ENCODE measurements at regions not wholly inside any gene's neighbourhood (a gene's known extent, or its start where the extent isn't known, plus 50 kb on each side); places are given as distances from the start of the nearest gene placed in this dataset.

DNA sequence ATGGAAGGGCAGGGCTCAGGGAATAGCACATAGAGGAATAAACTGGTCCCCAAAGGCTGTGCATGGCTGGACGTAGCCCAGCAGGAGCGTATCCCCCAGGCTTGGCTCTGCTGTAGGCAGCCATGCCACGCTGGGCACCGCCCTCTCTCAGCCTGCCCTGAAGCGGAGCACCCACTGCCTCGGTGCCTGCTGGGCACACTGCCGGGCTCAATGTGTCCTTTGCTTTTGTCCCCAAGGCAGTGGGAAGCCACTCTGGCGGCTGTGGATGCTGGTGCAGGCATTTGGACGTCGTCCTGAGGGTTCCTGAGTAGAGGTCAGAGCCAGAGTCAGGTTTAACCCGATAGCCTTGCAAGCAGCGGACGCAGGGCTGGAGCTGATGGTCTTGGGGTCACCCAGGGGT is 141.0 kb downstream of the ENGASE start:
- Histone ChIP-seq H3K27me3 (ENCODE audit: control insufficient read depth in 2 of 2, insufficient read depth in 2 of 2, low read length in 2 of 2) (peaks cover 0 to 9% of the 10 kb centered on the region in 2 experiments), H3K9ac (replicated peaks; ENCODE audit: extremely low read depth, insufficient read depth, low read length) (no peak overlapping the region), H2AFZ (ENCODE audit: low read depth, low read length) (no peak overlapping the region), H3K9me3 (replicated peaks; ENCODE audit: control insufficient read depth, insufficient read depth, low read length) (no peaks in the 10 kb centered on the region), H3K4me1 (ENCODE audit: control insufficient read depth, extremely low read depth, insufficient read depth, low read length) (no peaks in the 10 kb centered on the region), H3K36me3 (ENCODE audit: control insufficient read depth in 2 of 2, extremely low read depth in 1 of 2, insufficient read depth in 2 of 2, low read length in 2 of 2) (no peaks in the 10 kb centered on the region), H4K20me1 (replicated peaks; ENCODE audit: control insufficient read depth, extremely low read depth, insufficient read depth, low read length) (no peaks in the 10 kb centered on the region), H3K4me2 (ENCODE audit: insufficient read depth, low read length) (no peak overlapping the region), H3K9me1 (replicated peaks; ENCODE audit: control insufficient read depth, extremely low read depth, insufficient read depth, low read length) (no peaks in the 10 kb centered on the region), H3K4me3 (replicated peaks in 1 of 3; ENCODE audit: insufficient read depth in 1 of 3, low read depth in 1 of 3, low read length in 3 of 3) (no peak overlapping the region), H3K79me2 (ENCODE audit: control insufficient read depth, insufficient read depth, low read length) (no peaks in the 10 kb centered on the region), H3K27ac (ENCODE audit: insufficient read depth, low read depth, low read length) (no peak overlapping the region)
- intact Hi-C loops (cut with micrococcal nuclease), result no loop called here
- FAIRE-seq (no peak), DNase-seq (ENCODE audit: low read depth, low spot score) (no peak)
- no TSS peak for BruUV-seq (replicated peaks)
- dilution Hi-C loops (cut with MboI; ENCODE audit: extremely low pct_ligation_motif_present, low sequenced_read_pairs), result no loop called here
- ChIA-PET POLR2A (no interaction called here), CTCF (no interaction called here)
- TF ChIP-seq POLR2AphosphoS5 (IDR thresholded peaks at IDR 0.05; ENCODE audit: insufficient read depth, low read depth, low read length) (no peak), FOS (IDR thresholded peaks at IDR 0.05; ENCODE audit: borderline replicate concordance, insufficient read depth, low read length) (no peak), CTCF (IDR thresholded peaks at IDR 0.05; ENCODE audit: extremely low read depth in 1 of 2, insufficient read depth in 1 of 2, low read depth in 1 of 2, low read length in 2 of 2) (no peak), GATA2 (IDR thresholded peaks at IDR 0.05; ENCODE audit: insufficient read depth, insufficient read length, low read depth, low read length) (no peak), EZH2 (IDR thresholded peaks at IDR 0.05; ENCODE audit: borderline replicate concordance, low read depth, low read length, severe bottlenecking) (no peak), POLR2A (IDR thresholded peaks at IDR 0.05; ENCODE audit: low read depth, low read length) (no peak), MAX (IDR thresholded peaks at IDR 0.05; ENCODE audit: insufficient read depth, insufficient read length) (no peak), MYC (IDR thresholded peaks at IDR 0.05; ENCODE audit: low read depth, low read length) (no peak), JUN (IDR thresholded peaks at IDR 0.05; ENCODE audit: borderline replicate concordance, insufficient read depth, insufficient read length, low read depth) (no peak)
